GM19397 (cell line): ENCODE measurements at regions not wholly inside any gene's neighbourhood (a gene's known extent, or its start where the extent isn't known, plus 50 kb on each side); places are given as distances from the start of the nearest gene placed in this dataset.

Experiments
- ATAC-seq: cut with Tn5 transposase; IDR thresholded peaks from one replicate; pipeline ENCODE4 v1.9.1; 2021; ENCODE audit warnings: mild to moderate bottlenecking, moderate library complexity; ENCODE audit not compliant: unreplicated experiment

- no peak for ATAC-seq
These were observed 68.5 kb downstream of the EFNB1 start for GRCh38 chrX:68897118-68897945.

- no peak for ATAC-seq
These were observed 67.8 kb downstream of the EFNB1 start for GRCh38 chrX:68896581-68896980.

GRCh38 chrX:68895778-68896177 lies 67.0 kb downstream of the EFNB1 start:
- no peak for ATAC-seq

GRCh38 chrX:68895341-68895755 lies 66.5 kb downstream of the EFNB1 start:
- ATAC-seq = no peak

GRCh38 chrX:68894513-68895340 lies 65.9 kb downstream of the EFNB1 start:
- no peak for ATAC-seq

GRCh38 chrX:68894142-68894512 lies 65.3 kb downstream of the EFNB1 start:
- no peak for ATAC-seq

GRCh38 chrX:68892651-68893050 lies 63.8 kb downstream of the EFNB1 start:
- ATAC-seq = no peak

GRCh38 chrX:68892134-68892533 lies 63.3 kb downstream of the EFNB1 start:
- ATAC-seq = no peak
